ENCODE measurements at regions not wholly inside any gene's neighbourhood (a gene's known extent, or its start where the extent isn't known, plus 50 kb on each side); places are given as distances from the start of the nearest gene placed in this dataset.

GRCh38 chr6:133699741-133700385 is 189.1 kb upstream of the TCF21 start:
- Histone ChIP-seq H3K36me3 (replicated peaks in 1 of 2) (no peaks in the 10 kb centered on the region), H3K27me3 (no peaks in the 10 kb centered on the region), H3K9me3 (replicated peaks in 1 of 3) (no peaks in the 10 kb centered on the region), H3K4me1 (replicated peaks in 1 of 2) (no peaks in the 10 kb centered on the region), H3K4me3 (no peak overlapping the region), H3K27ac (no peak overlapping the region)
- TF ChIP-seq CTCF (IDR thresholded peaks at IDR 0.05) (no peak), POLR2A (IDR thresholded peaks at IDR 0.05) (no peak)
- WGBS, 4 donors = 88 to 100% (median 90%) methylated on average over 1 of the region's 1 CpG
- no peak for DNase-seq
- intact Hi-C loops (cut with DNase I) = no loop called here

DNA sequence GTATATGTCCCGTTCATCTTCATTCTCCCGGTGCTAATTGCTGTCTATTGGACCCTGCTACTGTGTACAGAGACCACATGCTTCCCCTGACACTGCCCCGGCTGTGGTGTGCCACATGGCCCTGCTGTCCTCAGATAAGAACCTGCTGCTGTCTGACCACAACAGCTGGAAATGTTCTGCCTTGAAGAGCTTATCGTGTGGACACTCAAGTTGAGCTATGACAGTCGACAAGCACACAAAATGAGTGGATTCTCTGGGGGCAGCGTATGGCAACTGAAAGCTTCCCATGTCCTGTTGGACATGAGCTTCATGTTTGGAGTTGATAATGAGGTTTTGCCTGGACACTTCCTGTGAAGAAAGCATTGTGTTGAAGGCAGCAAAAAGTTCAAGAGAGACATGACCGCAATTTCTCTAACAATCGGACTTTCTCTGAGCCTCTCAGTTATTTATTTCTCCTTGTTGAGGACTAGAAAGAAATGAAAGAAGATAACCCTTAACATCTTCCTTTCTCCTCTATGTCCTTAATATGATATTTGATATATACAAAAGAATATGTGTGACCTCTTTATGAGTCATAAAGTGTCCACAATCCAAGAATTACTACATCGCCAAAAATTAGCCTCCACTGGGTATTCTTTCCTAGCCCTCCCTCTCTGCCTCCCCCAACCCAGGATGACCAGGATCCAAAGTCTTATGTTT is 187.1 kb upstream of the TCF21 start:
- Histone ChIP-seq H3K4me1 (replicated peaks in 1 of 2) (no peaks in the 10 kb centered on the region), H3K36me3 (replicated peaks in 1 of 2) (no peaks in the 10 kb centered on the region), H3K27ac (no peak overlapping the region), H3K27me3 (no peaks in the 10 kb centered on the region), H3K4me3 (no peak overlapping the region), H3K9me3 (replicated peaks in 1 of 3) (no peaks in the 10 kb centered on the region)
- peak in 3 of 7 donors; percentile 19 to 53 (median 20) for DNase-seq
- intact Hi-C loops (cut with DNase I) = no loop called here
- TF ChIP-seq POLR2A (IDR thresholded peaks at IDR 0.05) (no peak), CTCF (IDR thresholded peaks at IDR 0.05) (no peak)
- WGBS, 4 donors = 38 to 45% (median 42%) methylated on average over 9 of the region's 9 CpGs

GRCh38 chr6:133704371-133704770 is 184.5 kb upstream of the TCF21 start:
- H3K27ac ChIP-seq = no peak overlapping the region
- intact Hi-C loops (cut with DNase I) = no loop called here

DNA sequence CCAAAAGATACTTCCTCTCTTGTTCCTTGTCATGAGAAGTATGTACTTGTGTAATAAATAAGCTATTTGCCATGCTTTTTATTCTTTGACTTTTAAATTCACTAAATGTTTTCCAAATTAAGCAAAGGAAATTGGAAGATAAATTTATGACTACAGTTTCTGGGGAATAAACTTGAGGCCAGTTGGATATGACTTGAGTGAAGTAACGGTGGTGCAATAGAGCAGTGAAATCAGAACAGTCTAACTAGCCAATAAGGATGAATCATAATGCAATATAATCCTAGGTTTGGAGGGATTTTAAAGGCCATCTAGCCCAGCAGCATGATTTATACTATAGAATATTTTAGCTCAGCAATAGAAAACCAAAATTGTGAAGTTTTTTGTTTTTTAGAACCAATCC is 183.8 kb upstream of the TCF21 start:
- H3K36me3 ChIP-seq (replicated peaks in 1 of 2) = no peaks in the 10 kb centered on the region
- TF ChIP-seq POLR2A (IDR thresholded peaks at IDR 0.05) (no peak), CTCF (IDR thresholded peaks at IDR 0.05) (no peak)
- no peak for DNase-seq
- intact Hi-C loops (cut with DNase I) = no loop called here
- H3K27ac ChIP-seq = no peak overlapping the region
- no peaks in the 10 kb centered on the region for H3K27me3 ChIP-seq
- H3K4me1 ChIP-seq (replicated peaks in 1 of 2) = no peaks in the 10 kb centered on the region
- 50 to 63% (median 60%) methylated on average over 1 of the region's 1 CpG for WGBS, 4 donors
- no peaks in the 10 kb centered on the region for H3K9me3 ChIP-seq (replicated peaks in 1 of 3)
- H3K4me3 ChIP-seq = no peak overlapping the region

More at GRCh38 chr6:133704371-133704770, 184.5 kb upstream of the TCF21 start:
- Histone ChIP-seq H3K4me3 (no peak overlapping the region), H3K36me3 (replicated peaks in 1 of 2) (no peaks in the 10 kb centered on the region), H3K9me3 (replicated peaks in 1 of 3) (no peaks in the 10 kb centered on the region), H3K4me1 (replicated peaks in 1 of 2) (no peaks in the 10 kb centered on the region), H3K27me3 (no peaks in the 10 kb centered on the region)
- DNase-seq = no peak
- no peak for TF ChIP-seq POLR2A (IDR thresholded peaks at IDR 0.05)
- no peak for TF ChIP-seq CTCF (IDR thresholded peaks at IDR 0.05)

Data from adrenal gland (tissue), 9 donors.